Cardiac septum (tissue), 1 donor: ENCODE measurements at regions not wholly inside any gene's neighbourhood (a gene's known extent, or its start where the extent isn't known, plus 50 kb on each side); places are given as distances from the start of the nearest gene placed in this dataset.

Experiments
- DNase-seq: peaks from one replicate; pipeline ENCODE4 v3.0.0-alpha.2; 2020; ENCODE audit warnings: low spot score
- intact Hi-C: fragments of 100-400 bp; cut with DNase I; formaldehyde crosslinking; loops from one replicate; pipeline ENCODE4 v1.14.0; 2022
- donor health status: DM: no; HTN: no; CAD: no.

- DNase-seq, result peak; percentile 66
- intact Hi-C loops, result no loop called here
These were observed 49.8 kb upstream of the FCN1 start for GRCh38 chr9:134967547-134967930.

GRCh38 chr9:134968011-134968822 lies 50.5 kb upstream of the FCN1 start:
- DNase-seq, result peak; percentile 61
- intact Hi-C loops, result no loop called here

DNA sequence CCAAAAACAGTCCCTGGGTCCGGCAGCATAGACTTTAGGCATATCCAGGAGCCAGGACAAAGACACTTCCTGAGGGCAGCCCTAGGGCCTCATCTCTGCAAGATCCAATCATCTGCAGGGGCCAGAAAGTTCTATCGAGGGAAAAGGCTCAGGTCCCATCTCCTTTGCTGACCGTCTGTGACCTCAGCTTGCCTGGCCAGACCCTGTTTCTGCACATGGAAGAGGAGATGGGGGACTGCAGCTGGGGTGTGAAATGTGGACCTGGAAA lies 51.0 kb upstream of the FCN1 start:
- intact Hi-C loops, result no loop called here
- no peak for DNase-seq

DNA sequence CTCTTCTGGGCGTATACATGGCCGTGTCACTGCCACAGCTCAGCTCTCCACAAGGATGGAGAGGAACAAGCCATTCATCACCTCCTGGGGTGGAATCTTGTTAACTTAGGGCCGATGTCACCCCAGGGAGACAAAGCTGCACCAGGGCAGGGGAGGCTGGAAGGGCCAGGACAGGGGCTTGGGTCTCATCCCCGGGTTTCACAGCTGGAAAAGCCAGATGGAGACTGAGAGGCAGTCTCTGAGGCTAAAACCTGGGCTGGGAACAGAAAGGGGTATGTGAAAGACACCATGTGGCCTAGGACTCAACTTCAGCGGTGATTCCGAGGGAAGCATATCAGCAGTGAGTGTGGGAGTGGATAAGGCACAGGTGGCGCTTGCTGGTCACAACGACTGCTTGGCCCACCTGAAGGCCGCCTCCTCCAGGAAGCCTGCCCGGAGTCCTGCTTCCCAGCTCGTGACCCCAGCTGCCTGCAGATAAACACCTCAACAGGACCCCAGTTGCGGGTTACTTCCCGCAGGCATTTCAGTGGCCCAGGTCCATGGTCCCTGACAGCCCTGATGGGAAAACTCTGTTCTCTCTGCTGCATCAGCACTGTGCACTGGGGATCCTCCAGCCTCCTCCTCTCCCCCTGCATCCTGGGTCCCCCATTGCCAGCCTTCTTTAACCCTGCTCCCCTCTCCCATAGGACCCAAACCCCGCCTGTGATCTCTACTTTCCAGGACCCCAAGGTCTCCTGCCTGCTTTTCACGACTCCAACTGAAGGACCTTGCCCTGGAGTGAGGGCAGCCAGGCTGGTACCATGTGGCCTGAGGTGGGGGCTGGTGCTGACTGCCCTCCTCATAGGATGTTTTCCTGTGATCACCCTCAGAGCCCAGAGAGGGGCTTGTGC lies 51.7 kb upstream of the FCN1 start:
- peak; percentile 20 for DNase-seq
- intact Hi-C loops, result no loop called here

- intact Hi-C loops, result no loop called here
- no peak for DNase-seq
These were observed 52.5 kb upstream of the FCN1 start for GRCh38 chr9:134970198-134970597.

DNA sequence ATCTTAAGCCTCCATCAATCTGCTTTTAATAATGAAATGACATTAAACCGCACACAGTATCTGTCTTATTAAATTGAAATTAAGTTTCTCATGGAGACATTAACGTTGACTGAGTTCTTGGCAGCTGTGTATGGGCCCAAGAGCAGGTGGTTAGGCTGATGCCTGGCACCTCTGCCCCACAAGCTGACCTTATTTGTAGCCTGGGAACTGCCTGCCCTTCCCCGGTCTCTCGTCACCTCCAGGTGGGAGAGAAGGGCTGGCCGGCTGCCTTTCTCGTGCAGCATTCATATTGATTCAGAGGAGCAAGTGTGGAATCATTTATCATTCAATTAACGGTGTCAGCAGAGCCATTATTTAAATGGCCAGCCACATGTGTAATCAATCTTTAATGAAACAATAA lies 53.0 kb upstream of the FCN1 start:
- intact Hi-C loops, result no loop called here

DNA sequence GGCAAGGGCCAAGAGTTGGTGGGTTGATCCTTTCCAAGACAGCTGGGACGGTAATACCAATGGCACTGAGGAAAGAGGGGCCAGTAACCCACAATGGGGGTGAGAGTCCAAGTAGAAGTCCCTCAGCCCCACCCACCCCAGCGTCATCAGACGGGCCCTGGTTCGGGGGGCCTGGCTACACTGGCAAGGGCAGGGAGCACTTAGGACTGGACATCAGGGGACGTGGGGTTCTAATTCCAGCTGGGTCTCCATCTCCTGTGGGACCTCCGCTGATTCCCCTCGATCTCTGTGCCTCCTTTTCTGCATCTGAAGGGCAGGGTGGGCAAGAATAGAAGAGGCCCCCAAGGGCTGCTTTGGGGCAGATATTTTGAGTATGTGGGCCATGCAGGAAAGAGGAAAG lies 53.5 kb upstream of the FCN1 start:
- DNase-seq, result peak; percentile 50

More for the DNA sequence above, 53.0 kb upstream of the FCN1 start:
- peak; percentile 39 for DNase-seq

GRCh38 chr9:134971696-134972095 lies 54.0 kb upstream of the FCN1 start:
- DNase-seq, result peak; percentile 35

More for the DNA sequence above, 53.5 kb upstream of the FCN1 start:
- intact Hi-C loops, result no loop called here

DNA sequence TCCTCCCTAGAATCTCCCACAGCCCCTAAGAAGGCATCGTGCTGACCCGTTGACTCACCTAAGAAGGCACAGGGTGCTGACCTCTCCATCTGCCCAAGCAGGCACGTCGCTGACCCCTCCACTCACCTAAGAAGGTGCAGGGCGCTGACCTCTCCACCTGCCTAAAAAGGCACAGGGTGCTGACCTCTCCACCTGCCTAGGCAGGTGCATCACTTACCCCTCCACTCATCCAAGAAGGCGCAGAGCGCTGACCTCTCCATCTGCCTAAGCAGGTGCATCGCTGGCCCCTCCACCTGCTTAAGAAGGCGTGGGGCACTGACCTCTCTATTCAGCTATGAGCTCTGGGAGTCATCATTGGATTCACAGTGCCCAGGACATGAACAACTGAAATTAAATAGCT lies 54.4 kb upstream of the FCN1 start:
- intact Hi-C loops, result no loop called here
- DNase-seq, result peak; percentile 15

More at GRCh38 chr9:134971696-134972095, 54.0 kb upstream of the FCN1 start:
- intact Hi-C loops, result no loop called here

GRCh38 chr9:134975253-134975652 lies 57.5 kb upstream of the FCN1 start:
- intact Hi-C loops, result no loop called here
- no peak for DNase-seq

DNA sequence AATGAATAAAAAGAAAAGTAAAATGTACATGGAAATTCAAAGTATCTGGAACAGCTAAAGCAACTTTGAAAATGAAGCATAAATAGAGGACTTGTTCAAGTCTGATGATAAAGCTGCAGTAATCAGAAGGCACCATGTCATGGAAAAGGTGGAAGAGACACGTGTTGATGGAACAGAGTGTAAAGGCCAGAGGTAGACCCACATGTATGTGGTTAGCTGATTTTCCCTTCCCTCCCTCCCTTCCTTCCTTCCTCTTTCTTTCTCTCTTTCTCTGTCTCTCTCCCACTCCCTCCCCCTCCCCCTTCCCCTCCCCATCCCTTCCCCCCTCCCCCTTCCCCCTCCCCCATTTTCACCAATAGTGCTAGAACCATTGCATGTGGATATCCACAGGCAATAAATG lies 58.7 kb upstream of the FCN1 start:
- intact Hi-C loops, result no loop called here
- DNase-seq, result no peak

DNA sequence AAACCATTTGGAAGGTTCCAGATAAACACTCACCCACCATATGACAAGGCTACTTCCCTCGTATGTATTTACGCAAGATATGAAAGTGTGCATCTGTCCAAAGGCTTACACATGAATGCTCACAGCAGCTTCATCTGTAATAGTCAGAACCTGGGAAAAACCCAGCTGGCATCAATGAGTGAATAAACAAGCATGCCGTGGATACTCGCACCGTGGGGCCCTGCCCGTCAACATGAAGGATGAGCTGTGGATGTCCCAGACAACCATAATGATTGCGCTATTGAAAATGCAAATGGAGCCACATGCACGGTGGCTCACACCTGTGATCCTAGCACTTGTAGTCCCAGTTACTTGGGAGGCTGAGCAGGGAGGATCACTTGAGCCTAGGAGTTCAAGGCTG lies 60.6 kb upstream of the FCN1 start:
- peak; percentile 19 for DNase-seq
- intact Hi-C loops, result no loop called here

DNA sequence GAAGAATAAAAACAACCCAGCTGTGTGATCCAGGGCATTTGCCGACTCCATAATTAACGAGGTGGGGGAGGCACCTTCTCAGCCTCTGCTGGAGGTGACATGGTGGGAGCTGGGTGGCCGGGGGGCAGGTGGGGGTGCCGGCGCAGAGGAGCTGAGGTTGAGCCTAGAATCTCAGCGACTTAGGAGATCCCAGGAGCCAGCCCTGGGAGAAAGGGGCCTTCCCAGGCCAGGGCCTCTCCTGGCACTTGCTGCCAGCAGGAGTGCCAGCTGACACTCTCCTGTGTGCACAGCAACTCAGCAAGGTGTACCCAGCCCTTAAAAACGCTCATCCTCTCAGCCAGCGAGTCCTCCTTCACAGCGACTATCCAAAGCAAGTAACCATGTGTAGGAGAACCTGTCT lies 62.8 kb upstream of the FCN1 start:
- intact Hi-C loops, result loop anchor here (5.0 kb wide), 2 partner anchors 283 to 533 kb away; no protein-coding TSS in a partner anchor

DNA sequence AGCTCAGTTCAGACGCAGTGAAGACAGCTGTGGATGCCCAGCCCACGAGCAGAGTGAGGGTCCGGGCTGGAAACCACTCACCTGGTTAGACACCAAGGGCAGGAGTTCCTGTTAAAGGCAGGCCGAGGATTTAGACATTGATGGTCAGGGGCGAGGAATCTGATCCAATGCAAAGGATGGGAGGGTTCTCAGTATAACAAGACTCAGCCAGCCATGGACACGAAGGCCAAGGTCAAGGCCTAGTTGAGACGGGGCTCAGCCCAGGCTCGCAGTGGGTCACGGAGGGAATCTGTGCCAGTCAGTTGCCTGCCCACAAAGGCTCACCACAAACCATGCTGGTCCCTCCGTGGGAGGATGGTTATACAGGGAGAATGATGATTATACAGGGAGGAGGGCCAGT lies 63.3 kb upstream of the FCN1 start:
- peak; percentile 65 for DNase-seq
- intact Hi-C loops, result loop anchor here (5.0 kb wide), 2 partner anchors 284 to 534 kb away; no protein-coding TSS in a partner anchor

More for the DNA sequence above, 62.8 kb upstream of the FCN1 start:
- DNase-seq, result peak; percentile 24

DNA sequence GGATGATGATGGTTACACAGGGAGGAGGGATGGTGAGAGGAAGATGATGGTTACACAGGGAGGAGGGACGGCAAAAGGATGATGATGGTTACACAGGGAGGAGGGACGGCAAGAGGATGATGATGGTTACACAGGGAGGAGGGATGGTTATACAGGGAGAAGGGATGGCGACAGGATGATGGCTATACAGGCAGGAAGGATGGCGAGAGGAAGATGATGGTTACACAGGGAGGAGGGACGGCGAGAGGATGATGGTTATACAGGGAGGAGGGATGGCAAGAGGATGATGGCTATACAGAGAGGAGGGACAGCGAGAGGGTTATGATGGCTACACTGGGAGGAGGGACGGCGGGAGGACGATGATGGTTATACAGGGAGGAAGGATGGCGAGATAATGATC lies 64.1 kb upstream of the FCN1 start:
- DNase-seq, result no peak
- intact Hi-C loops, result loop anchor here (5.0 kb wide), 2 partner anchors 285 to 535 kb away; no protein-coding TSS in a partner anchor

GRCh38 chr9:134982311-134982710 lies 64.6 kb upstream of the FCN1 start:
- DNase-seq, result peak; percentile 29
- intact Hi-C loops, result loop anchor here (5.0 kb wide), 2 partner anchors 285 to 535 kb away; no protein-coding TSS in a partner anchor

GRCh38 chr9:134983074-134983473 lies 65.4 kb upstream of the FCN1 start:
- peak; percentile 85 for DNase-seq
- intact Hi-C loops, result loop anchor here (5.0 kb wide), 2 partner anchors 286 to 536 kb away; no protein-coding TSS in a partner anchor

DNA sequence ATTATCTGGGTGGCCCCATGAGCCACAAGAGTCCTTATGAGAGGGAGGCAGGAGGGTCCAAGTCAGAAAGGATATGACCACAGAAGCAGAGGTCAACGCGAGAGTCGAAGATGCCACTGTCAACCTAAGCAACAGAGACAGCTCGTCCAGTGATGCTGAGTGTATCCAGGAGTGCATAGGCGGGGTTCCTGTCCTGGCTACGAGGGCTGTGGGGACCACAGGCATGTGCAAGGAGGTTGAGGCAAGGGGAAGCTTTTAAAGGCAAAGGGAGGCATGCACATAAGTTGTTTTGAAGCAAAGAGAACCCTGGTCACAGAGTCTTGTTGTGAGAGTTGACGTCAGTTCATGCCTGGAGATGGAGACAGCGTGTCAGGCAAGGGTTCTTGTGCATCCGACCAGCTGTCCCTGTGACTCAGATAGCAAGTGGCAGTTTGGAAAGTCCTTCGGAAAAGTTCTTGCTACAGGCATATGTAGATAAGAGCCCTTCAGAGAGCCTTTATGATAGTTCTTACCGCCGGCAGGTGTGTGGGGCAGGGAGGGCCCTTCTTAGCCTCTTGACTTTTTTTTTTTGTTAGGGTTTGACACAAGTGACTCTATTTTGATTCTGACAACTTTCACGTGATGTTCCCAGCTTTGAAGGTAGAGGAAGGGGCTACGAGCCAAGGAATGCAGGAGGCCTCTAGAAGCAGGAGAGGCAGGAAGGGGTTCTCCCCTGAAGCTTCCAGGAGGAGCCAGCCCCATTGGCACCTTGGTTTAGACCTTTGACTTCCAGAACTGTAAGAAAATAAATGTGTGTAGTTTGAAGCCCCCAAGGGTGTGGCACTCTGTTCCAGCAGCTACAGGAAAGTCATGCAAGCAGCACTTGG lies 66.0 kb upstream of the FCN1 start:
- intact Hi-C loops, result loop anchor here (5.0 kb wide), 2 partner anchors 286 to 536 kb away; no protein-coding TSS in a partner anchor
- peak; percentile 33 for DNase-seq
